ENCODE measurements at regions not wholly inside any gene's neighbourhood (a gene's known extent, or its start where the extent isn't known, plus 50 kb on each side); places are given as distances from the start of the nearest gene placed in this dataset.
"Not testable (repeated sequence)": the region's sequence is repeated elsewhere in the genome, so short reads cannot be mapped to it uniquely, and the experiment has no call there.

DNA sequence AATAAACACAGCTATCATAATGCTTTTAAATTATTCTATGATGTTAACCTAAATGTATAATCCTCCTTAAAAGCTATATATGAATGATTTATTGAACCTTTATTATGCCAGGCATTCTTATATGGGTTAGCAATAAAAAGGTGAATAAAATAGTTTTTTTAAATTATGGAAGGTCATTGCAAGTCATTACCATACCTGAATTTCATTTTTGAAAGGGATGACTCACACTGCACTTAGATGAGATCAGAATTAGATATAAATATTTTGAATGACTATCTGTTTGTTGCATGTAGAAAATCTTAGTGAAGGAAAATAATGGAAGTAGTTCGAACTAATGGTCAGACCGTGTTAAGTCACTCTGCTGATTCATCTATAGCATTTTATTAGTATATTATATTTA lies 822.3 kb downstream of the LUZP2 start:
- no peak for DNase-seq (ENCODE audit: low spot score)

DNA sequence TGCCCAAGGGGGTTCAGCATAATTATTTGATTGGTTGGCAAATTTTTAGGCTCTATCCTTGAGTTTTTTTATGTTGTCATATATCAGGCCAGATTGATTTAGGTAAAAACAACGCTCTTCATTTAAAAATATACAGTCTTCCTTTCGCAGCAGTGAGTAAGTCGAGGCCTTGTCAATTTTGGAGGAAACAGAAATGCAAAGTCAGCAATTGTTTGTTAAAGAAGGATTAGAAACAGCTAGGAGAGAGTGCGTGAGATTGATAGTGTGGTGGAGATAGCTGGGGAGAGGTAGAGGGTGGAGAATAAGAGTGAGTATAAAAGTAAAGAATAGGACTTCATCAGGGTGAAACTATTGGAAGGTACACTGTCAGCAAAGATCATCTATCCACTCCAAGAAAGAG lies 830.8 kb downstream of the LUZP2 start:
- no peak for DNase-seq (ENCODE audit: low spot score)

DNA sequence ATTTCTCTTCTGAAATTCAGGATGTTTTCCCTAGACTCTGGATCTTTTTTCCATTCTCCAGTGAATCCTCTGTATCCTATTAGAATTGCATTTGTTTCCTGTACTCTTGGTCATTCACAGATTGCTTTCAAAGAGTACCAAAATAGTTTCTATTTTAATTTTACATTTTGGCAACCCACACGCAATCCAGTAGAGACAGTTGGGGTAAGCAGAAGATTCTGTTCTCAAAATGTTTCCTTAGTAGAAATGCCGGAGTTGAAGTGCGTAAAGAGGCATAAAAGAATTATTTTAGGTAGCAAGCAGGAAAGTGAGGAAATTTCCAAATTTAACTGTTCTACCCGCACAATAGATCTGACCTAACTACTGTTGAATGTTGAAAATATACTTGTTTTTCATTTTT lies 842.4 kb downstream of the LUZP2 start:
- no peak for DNase-seq (ENCODE audit: low spot score)

DNA sequence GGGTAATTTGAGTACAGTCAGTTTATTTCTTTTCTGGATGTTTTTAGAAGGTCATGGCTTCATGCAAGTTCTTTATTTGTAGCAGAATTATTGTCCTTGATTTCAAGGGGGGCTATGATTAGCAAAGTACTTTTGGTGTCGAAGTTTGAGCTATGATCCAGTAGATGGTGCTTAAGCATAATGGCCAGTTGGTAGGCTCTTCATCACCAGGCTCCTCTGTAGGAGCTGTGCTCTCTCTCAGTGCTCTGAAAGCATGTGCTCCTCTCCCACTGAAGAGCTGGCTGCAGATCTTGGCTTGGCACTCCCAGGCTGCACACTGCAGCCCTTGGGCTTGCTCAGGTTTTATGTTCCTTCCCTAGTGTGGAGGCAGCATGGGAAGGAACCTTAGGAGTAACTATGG lies 852.7 kb downstream of the LUZP2 start:
- DNase-seq (ENCODE audit: low spot score), result no peak

DNA sequence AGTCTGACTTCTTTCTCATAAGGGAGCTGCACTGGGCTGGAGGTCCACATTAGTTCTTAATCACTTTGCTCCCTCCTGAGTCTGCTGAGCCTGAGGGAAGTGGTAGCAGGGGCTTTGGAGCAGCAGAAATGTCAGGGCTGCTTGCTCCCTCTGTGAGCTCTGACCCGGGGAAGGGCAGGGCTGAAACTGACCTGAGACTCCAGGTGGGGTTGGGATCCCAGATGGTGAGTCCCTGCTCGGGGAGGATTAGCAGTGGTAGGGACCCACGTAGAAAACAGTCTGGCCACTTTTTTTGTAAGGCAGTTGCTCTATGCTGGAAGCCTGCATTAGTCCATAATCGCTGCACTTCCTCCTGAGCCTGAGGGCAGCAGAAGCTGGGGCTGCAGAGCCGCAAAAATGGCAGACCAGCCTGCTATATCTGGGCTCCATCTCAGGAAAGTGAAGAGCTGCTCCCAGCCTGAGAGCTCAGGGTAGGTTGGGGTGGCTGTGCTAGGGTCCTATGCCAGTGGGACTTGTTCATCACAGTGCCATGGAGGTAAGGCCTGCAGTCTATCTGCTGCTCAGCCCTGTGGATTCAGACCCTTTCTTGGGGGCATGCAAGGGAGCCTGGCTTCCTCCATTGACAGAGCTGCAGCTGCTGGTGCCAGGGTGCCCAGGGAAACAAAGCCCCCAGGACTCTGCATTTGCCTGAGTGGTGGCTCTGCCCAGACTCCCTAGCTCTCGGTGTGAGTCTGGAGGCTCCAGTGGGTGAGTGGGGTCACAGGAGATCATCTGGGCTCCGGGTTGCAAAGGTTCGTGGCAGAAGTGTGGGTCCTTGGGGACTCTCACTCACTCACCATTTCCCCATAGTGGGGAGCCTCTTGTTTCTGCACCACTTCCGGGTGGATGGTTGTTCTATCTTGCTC lies 854.3 kb downstream of the LUZP2 start:
- no peak for DNase-seq (ENCODE audit: low spot score)

DNA sequence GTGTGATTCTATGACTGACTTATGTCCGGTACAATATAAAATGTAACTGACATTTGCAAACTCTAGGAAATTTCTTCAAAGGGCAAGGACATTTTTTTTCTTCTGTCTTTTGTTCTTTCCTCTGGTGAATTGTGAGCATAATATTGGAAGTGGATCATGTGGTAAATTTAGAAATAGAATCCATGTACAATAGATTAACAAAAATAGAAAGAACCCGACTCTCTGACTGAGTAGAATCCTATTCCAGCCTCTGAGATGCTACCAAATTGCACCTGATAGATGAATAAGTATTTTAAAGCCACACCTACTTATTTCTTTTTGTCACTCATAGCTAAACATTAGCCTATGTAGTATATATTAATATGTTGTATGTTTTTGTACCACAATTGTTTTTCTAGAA lies 860.3 kb downstream of the LUZP2 start:
- no peak for DNase-seq (ENCODE audit: low spot score)

DNA sequence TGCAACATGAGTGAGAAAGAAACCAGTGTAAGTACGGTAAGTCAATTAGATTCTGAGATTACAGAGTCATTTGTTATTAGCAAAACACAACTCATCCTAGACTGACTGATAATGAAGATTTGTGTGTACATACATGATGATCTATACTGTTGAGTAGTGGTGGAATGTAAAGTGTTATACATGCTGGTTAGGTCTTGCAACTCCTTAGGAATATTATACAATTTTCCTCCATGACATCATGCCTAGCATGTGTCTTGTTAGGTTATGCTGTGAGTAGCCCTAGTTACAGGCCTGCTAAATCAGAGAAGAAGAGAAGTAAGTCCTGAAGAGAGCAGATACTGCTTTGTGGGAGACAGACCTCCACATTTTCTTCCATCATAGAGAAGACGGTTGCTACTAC lies 880.6 kb downstream of the LUZP2 start:
- no peak for DNase-seq (ENCODE audit: low spot score)

DNA sequence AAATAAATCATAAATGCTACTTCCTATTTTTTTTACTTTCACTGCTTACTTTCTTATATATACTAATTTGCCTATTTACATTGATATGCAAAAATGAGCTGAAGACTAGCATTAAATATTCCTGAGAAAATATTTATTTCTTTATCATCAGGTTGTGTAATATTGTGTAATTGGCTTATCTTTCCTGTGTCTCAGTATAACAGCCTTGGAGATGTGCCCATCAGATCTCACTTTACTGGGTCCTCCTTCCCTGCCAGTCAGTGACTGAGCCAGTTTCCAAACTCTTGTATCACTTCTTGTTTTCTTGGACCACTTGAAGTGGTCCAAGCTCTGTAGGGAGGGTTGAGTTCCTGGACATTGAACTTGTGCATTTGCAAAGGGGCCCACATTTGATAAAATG lies 900.0 kb downstream of the LUZP2 start:
- no peak for DNase-seq (ENCODE audit: low spot score)

DNA sequence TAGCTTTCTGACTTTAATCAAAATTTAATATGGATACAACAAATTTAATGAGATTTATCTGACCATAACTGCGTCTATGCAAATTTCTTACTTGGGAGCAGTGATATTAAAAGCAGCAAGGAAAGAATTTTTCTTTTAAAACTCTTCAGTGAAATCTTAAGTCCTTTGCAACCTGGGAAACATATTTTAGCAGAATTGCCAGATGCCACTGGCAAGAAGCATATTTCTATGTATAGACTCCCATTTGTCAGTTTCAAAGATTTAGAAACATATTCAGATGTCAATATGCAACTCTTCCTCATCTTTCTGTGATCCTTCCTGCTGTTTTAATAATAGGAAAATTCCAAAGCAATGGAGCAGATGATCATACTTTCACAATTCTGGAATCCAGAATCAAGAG lies 911.3 kb downstream of the LUZP2 start:
- DNase-seq (ENCODE audit: low spot score), result no peak

DNA sequence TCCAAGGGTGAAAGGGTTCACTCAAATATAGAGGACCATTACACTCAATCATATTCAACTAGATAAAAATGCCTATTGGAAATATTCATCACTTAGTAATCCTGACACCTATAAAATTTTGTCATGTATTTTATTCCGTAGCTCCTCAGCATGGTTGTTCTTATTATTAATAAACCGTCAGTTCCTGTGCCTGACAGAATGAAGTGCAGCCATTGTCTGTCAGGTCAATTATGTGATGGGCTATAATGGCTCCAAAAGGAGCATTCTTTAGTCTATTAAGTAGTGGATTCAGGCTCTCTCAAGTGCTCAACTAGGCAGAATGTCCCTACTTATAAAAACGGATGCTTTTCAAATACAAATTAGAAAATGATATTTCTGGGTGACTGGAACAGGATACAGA lies 916.1 kb upstream of the ANO3 start:
- DNase-seq (ENCODE audit: low spot score), result no peak

DNA sequence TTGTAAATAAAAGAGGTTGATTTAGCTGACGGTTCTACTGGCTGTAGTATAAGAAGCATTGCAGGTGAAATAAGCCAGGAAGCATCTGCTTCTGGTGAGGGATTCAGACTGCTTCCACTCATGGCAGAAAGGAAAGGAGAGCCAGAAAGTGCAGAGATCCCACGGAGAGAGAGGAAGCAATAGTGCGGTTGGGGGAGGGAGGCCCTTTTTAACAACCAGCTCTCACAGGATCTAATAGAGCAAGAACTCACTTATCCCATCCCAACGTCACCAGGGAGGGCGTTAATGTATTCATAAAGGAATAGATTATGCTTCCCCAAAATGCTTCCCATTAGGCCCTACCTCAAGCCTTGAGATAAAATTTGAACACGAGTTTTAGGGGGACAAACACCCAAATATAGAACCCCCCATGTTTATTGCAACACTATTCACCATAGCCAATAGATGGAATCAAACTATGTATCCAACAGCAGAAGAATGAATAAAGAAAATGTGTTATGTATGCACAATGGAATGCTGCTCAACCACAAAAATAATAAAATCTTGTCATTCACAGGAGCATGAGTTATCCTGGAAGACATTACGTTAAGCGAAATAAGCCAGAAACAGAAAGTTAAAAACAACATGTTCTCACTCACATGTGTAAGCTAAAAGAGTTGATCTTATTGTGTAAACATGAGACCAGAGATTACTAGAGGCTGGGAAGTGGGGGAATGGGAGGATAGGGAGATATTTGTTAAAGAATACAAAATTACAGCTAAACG lies 908.3 kb upstream of the ANO3 start:
- DNase-seq (ENCODE audit: low spot score), result no peak

DNA sequence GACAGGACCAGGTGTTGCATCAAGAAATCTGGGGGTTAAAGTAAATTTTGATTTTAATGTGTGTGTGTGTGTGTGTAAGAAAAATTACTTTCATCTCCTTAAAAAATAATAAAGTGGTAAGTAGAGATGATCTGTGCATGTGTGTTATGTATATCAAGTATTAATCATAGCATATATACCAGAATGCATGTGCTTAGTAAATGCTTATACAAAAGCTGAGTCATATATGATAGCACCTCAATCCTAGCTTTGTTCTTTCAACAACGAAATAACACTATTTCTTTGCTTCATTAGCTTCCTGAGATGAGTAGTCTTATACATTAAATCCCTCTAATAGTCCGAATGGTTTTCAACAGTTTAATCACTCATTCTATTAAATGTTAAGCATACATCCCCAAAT lies 899.6 kb upstream of the ANO3 start:
- no peak for DNase-seq (ENCODE audit: low spot score)

DNA sequence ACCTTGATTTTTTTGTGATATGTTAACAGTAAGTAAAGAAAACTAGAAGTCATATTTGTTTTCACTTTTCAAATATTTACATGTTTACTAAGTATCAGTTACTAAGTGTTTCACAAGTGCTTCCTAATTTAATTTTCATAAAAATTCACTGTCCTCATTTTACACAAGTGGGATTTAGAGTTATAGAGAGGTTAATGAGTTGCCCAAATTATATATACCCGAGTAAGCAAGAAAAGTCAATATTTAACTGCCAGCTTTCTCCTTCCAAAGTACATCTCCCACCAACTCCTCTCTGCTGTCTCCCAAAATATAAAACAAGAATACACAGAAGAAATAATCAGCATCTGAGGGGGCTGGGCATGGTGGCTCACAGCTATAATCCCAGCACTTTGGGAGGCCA lies 896.7 kb upstream of the ANO3 start:
- no peak for DNase-seq (ENCODE audit: low spot score)

DNA sequence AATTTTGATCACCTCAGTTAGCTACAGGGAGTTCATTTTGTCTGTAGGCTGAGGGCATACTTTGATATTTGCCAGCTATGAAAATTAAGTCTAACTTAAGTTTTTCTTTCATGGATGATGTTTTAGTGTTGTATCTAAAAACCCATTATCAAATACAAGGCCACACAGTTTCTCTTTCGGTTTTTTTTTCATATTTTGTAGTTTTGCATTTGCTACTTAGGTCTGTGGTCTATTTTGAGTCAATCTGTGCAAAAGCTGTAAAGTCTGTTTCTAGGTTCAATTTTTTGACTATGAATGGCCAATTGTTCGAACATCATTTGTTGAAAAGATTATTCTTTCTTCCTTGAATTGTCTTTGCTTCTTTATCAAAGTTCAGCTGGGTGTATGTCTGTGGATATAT lies 895.6 kb upstream of the ANO3 start:
- no peak for DNase-seq (ENCODE audit: low spot score)

DNA sequence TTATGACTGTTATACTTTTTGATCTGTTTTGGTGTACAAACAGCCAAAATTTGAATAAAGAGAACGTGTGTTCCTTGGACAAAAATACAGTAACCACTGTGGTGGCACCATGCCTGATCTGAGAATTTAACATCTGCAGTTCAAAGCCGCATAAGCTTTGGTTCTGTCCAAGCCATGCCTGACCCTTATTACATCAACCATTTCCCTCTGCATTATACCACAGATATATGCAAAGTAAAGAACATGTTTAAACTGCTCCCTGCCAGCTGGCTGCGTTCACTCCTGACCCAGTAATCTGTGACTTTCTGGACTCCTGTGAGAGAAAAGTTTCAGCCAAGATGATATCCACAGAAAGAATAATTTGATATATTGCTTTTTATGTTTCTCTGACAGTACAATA lies 890.5 kb upstream of the ANO3 start:
- DNase-seq (ENCODE audit: low spot score), result no peak

DNA sequence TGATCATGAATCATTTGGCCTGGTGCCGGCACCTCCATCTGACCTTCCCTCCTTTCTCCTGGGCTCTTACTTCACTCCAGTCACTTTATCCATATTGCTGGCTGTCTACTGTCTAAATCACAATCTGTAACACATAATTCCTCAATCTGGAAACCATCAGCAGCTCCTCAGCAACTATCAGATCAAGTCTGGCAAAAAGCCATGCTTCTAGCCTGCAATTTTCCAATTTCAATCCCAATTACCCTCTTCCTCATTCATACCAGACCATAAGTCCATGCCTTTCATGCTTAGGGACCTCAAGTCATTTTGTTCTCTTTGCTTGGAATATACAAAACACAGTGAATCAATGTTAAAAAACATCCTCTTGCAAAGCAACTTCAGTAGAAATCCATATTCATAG lies 882.8 kb upstream of the ANO3 start:
- DNase-seq (ENCODE audit: low spot score), result no peak

DNA sequence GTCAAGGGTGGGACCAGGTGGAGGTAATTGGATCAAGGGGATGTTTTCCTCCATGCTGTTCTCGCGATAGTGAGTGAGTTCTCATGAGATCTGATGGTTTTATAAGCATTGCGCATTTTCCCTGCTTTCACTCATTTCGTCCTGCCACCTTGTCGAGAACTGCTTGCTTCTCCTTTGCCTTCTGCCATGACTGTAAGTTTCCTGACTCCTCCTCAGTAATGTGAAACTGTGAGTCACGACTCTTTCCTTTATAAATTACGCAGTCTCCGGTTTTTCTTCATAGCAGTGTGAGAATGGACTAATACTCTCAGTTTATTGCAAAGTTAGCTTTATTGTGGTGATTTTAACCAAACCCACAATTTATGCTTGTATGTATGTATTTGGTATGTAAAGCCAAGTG lies 878.5 kb upstream of the ANO3 start:
- DNase-seq (ENCODE audit: low spot score), result no peak

DNA sequence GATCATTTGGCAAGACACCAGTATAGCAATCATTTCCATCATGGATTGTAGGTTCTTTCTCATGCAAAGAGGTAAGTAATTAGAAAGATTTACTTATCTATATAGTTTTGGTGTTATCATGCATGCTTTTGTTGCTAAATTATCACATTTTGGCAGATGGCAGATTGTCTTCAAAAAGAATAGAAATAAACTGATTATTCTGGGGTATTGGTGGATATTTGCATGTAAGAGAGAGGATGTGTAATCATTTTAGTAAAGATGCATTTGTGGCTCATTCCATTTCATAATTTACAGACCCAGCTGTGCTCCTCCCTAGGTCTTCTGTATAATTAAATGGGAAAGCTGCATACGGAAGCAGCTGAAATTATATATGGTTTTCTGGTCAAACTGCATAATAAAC lies 875.7 kb upstream of the ANO3 start:
- DNase-seq (ENCODE audit: low spot score), result no peak

DNA sequence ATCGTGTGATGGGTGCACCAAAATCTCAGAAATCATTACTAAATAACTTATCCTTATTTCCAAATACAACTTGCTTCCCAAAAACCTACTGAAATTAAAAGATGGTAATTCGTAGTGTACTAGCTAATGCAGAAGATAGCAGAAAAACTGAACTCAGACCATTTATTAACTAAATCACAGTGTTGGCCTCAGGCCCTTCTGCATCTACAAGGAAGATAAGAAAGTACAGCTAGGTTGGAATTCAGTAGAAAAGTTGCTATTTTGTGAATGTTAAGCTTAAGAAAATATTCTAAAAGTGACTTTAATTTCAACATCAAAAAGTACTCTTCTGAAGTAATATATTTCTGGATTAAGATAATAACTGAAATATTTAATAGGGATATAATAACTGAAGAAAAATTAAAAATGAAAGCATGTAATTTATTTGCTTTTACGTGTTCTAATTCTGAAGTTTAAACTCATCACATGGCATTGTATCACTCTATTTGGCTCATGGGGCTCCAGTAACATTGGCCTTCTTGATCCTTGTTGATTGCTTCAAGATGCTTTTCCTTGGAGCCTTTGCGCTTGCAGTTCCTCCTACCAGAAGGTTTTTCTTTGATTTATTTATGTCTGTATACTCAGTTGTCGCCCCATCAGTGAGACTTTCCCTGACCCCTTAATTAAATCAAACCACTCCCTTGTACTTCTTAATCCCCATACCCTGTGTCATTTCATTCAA lies 847.9 kb upstream of the ANO3 start:
- DNase-seq (ENCODE audit: low spot score), result no peak

DNA sequence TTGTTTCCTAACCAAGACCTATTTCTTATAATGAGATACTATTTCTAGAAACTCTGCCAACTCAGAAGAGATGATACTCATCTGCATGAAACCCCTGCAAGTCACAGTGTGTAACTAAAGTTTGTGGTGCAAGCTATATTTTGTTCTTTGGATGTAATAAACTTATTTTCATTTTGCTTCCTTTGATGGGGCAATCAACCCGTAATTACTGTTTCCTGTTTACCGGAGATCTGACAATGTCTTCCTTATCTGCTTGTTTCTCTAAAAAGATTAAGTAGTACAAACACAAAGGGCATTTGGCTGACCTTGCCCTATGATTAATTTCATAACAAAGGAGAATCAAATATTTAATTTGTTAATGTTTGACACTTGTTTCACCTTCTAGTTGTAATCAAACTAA lies 846.6 kb upstream of the ANO3 start:
- DNase-seq (ENCODE audit: low spot score), result no peak

DNA sequence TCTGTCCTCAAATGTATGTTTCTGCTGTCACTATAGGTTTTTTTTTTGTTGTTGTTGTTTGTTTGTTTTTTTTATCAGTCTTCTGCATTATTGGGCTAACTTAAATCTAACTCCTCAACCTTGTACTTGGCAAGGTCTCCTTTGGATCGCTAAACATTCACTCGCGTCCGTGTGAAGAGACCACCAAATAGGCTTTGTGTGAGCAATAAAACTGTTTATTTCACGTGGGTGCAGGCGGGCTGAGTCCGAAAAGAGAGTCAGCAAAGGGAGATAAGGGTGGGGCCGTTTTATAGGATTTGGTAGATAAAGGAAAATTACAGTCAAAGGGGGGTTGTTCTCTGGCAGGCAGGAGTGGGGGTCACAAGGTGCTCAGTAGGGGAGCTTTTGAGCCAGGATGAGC lies 845.6 kb upstream of the ANO3 start:
- DNase-seq (ENCODE audit: low spot score), result not testable (repeated sequence)

DNA sequence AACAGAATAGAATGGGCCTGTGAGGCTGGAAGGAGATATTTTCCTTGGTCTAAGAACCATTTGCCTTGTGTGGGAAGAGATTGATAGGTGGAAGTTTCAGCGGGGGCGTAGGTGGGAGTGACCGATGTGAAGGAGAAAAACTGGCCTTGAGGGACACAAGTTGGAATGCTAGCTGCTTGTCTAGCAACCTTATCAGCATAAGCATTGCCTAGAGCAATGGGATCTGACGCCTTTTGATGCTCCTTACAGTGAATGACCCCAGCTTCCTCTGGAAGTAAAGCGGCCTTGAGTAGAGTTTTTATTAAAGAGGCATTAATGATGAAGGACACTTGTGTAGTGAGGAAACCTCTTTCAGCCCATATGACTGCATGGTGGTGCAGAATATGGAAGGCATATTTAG lies 843.8 kb upstream of the ANO3 start:
- not testable (repeated sequence) for DNase-seq (ENCODE audit: low spot score)

DNA sequence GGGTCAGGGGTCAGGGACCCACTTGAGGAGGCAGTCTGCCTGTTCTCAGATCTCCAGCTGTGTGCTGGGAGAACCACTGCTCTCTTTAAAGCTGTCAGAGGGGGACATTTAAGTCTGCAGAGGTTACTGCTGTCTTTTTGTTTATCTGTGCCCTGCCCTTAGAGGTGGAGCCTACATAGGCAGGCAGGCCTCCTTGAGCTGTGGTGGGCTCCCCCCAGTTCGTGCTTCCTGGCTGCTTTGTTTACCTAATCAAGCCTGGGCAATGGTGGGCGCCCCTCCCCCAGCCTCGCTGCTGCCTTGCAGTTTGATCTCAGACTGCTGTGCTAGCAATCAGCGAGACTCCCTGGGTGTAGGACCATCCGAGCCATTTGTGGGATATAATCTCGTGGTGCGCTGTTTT lies 830.5 kb upstream of the ANO3 start:
- DNase-seq (ENCODE audit: low spot score), result not testable (repeated sequence)

Measured in AG20443 (cell line).